Upper lobe of right lung (tissue), 1 donor: ENCODE measurements at regions not wholly inside any gene's neighbourhood (a gene's known extent, or its start where the extent isn't known, plus 50 kb on each side); places are given as distances from the start of the nearest gene placed in this dataset.

Source experiments
- ATAC-seq: fragments of 200-7000 bp; cut with Tn5 transposase; one replicate; pipeline ENCODE4 v1.9.1; 2020; ENCODE audit warnings: mild to moderate bottlenecking, moderate library complexity
- DNase-seq: peaks from one replicate; pipeline ENCODE4 v3.0.0-alpha.2; 2020
- H3K27ac ChIP-seq: fragments of 200-600 bp; one replicate; pipeline ENCODE4 v1.8.0; 2022
- H3K27me3 ChIP-seq: fragments of 200-600 bp; one replicate; pipeline ENCODE4 v1.8.0; 2022; ENCODE audit warnings: mild to moderate bottlenecking
- H3K36me3 ChIP-seq: fragments of 200-600 bp; one replicate; pipeline ENCODE4 v1.8.0; 2022
- H3K4me1 ChIP-seq: fragments of 200-600 bp; one replicate; pipeline ENCODE4 v1.8.0; 2022
- H3K4me3 ChIP-seq: fragments of 200-600 bp; one replicate; pipeline ENCODE4 v1.8.0; 2022; ENCODE audit warnings: mild to moderate bottlenecking
- H3K9me3 ChIP-seq: fragments of 200-600 bp; one replicate; pipeline ENCODE4 v1.8.0; 2022
- CTCF ChIP-seq: fragments of 200-600 bp; IDR thresholded peaks from one replicate; pipeline ENCODE4 v1.8.0; 2022; ENCODE audit warnings: antibody characterized with exemption
- intact Hi-C: fragments of 100-400 bp; cut with DNase I; formaldehyde crosslinking; loops from one replicate; pipeline ENCODE4 v1.11.0; 2022
- donor health status: DM: no; HTN: yes; CAD: no; lungs with severe emphysema.

DNA sequence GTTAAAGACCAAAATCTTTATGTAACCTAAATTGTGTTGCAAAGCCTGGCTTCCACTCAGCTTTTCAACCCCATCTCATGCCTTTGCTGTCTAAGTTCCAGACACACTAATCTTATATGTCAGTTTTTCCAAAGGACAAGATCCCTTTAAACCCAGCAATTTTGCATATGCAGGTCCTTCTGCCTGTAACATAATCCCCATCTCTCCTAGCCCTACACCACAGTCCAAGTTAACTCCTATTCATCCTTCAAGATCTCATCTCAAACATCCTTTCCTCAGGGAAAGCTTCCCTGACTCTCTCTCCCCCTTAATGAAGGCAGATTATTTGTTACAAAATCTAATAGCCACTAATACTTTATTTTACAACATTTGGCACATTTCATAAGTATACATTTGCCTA lies 366.3 kb downstream of the PLPP3 start:
- Histone ChIP-seq H3K27me3 (no peaks in the 10 kb centered on the region), H3K36me3 (no peaks in the 10 kb centered on the region), H3K4me1 (no peaks in the 10 kb centered on the region), H3K27ac (no peak overlapping the region), H3K9me3 (no peaks in the 10 kb centered on the region), H3K4me3 (no peak overlapping the region)
- ATAC-seq = no peak
- no peak for DNase-seq
- intact Hi-C loops = no loop called here
- no peak for TF ChIP-seq CTCF

DNA sequence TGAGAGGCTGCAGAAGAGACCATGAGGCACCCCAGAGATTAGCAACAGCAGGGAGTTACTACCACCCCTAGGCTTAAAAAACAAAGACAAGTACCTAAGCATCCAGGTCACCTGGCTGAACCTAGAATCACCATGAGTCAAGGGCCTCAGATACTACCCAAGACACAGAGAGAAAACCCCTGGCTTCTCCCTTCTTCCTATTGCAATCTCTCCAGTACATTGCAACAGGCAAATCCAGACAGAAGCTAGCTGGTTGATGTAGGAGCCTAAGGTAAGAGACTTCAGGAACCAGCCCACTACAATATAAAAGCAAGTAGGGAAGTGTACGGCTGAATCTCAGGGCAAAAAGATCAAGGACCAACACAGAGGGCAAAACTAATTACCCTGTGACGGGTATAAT lies 367.2 kb downstream of the PLPP3 start:
- H3K4me1 ChIP-seq = no peaks in the 10 kb centered on the region
- no peaks in the 10 kb centered on the region for H3K36me3 ChIP-seq
- intact Hi-C loops = no loop called here
- no peak overlapping the region for H3K27ac ChIP-seq
- no peak for DNase-seq
- no peak for ATAC-seq
- no peaks in the 10 kb centered on the region for H3K27me3 ChIP-seq
- TF ChIP-seq CTCF = no peak
- H3K9me3 ChIP-seq = peaks cover 5% of the 10 kb centered on the region
- H3K4me3 ChIP-seq = no peak overlapping the region

DNA sequence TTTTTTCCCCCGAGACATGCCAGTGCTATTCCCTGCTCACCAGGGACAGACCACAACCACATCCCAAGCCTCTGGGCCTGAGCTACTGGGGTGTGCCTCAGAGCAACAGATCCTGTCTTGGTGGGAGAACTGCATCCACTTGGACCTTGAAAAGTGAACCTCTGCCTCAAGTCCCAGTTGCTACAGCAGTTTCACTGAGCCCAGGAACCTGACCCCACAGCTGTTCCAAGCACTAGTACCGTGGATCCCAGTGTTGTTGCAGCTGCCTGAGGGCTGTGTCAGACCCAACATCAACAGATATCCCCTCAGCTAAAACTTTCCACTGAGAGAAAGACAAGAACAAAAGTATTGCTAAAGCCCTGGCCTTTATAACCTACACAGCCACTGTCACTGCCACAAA lies 373.0 kb downstream of the PLPP3 start:
- Histone ChIP-seq H3K27me3 (no peaks in the 10 kb centered on the region), H3K36me3 (no peaks in the 10 kb centered on the region), H3K4me3 (no peak overlapping the region), H3K27ac (no peak overlapping the region), H3K9me3 (peaks cover 11% of the 10 kb centered on the region), H3K4me1 (no peaks in the 10 kb centered on the region)
- intact Hi-C loops = no loop called here
- no peak for TF ChIP-seq CTCF
- DNase-seq (no peak), ATAC-seq (no peak)

- Histone ChIP-seq H3K4me3 (no peak overlapping the region), H3K27me3 (no peaks in the 10 kb centered on the region), H3K9me3 (peaks cover 11% of the 10 kb centered on the region), H3K27ac (no peak overlapping the region), H3K4me1 (no peaks in the 10 kb centered on the region), H3K36me3 (no peaks in the 10 kb centered on the region)
- intact Hi-C loops = no loop called here
- TF ChIP-seq CTCF = no peak
- ATAC-seq (no peak), DNase-seq (no peak)
Observed at GRCh38 chr1:56204206-56204605, 375.2 kb downstream of the PLPP3 start.

GRCh38 chr1:56202796-56203492 lies 376.4 kb downstream of the PLPP3 start:
- Histone ChIP-seq H3K9me3 (peaks cover 11% of the 10 kb centered on the region), H3K27ac (no peak overlapping the region), H3K36me3 (no peaks in the 10 kb centered on the region), H3K4me1 (no peaks in the 10 kb centered on the region), H3K27me3 (no peaks in the 10 kb centered on the region), H3K4me3 (no peak overlapping the region)
- ATAC-seq (no peak), DNase-seq (no peak)
- no peak for TF ChIP-seq CTCF
- intact Hi-C loops = no loop called here

- ATAC-seq (no peak), DNase-seq (no peak)
- Histone ChIP-seq H3K27me3 (no peaks in the 10 kb centered on the region), H3K9me3 (peaks cover 6% of the 10 kb centered on the region), H3K27ac (no peak overlapping the region), H3K4me1 (no peaks in the 10 kb centered on the region), H3K36me3 (no peaks in the 10 kb centered on the region), H3K4me3 (no peak overlapping the region)
- no peak for TF ChIP-seq CTCF
- intact Hi-C loops = no loop called here
Observed at GRCh38 chr1:56202186-56202585, 377.2 kb downstream of the PLPP3 start.
